ENCODE measurements at regions not wholly inside any gene's neighbourhood (a gene's known extent, or its start where the extent isn't known, plus 50 kb on each side); places are given as distances from the start of the nearest gene placed in this dataset.

GRCh38 chr4:185958094-185958747 lies 110.7 kb upstream of the TLR3 start:
- DNase-seq: no peak
- in situ Hi-C loops (cut with MboI; ENCODE audit: low pct_unique_long_range_greater_than_20kb, low sequenced_read_pairs): no loop called here

DNA sequence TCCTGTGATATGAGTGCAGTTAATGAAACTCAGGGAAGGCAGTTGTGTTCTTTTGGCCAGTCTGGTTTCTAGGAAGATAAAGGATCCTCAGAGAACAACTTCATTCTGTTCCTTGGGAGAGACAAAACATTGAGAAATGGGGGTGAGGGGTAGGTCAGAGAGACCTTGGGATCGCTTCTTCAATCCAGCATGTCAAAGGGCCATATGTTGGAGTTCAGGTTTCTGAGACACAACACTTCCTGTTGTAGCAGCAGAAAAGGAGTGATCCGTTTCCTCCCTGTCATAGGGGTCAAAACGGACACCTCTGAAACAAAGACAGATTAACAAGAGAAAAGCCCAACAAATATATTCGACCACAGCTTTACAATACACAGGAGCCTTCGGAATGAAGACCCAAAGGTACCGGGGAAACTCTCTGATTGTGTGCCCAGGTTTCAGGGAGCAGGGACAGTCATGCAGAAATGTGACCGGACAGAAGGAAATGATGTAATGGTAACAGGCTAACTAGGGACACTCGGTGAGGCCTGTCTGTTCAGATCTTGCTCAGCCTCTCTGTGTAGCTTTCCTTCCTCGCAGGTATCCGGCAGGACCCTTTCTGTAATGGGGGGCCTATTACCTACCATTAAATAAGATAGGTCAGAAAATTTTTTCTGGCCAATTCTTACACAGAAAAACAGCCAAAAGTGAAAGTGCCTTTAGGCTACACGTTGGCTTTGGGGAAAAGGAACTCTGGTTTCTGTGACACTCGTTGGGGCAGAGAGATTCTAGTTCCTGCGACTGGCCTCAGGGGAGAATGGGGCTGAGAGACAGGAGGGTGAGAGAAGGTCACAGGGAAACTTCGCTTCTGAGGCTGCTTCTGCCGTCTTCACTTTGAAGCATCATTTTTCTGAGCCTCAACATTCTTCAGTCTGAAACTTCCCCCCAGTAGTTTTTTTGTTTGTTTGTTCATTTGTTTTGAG lies 103.3 kb upstream of the TLR3 start:
- in situ Hi-C loops (cut with MboI; ENCODE audit: low pct_unique_long_range_greater_than_20kb, low sequenced_read_pairs): no loop called here
- peak; percentile 2 for DNase-seq

- DNase-seq: no peak
- in situ Hi-C loops (cut with MboI; ENCODE audit: low pct_unique_long_range_greater_than_20kb, low sequenced_read_pairs): no loop called here
Observed at GRCh38 chr4:185966549-185966948, 102.4 kb upstream of the TLR3 start.

- in situ Hi-C loops (cut with MboI; ENCODE audit: low pct_unique_long_range_greater_than_20kb, low sequenced_read_pairs): no loop called here
- no peak for DNase-seq
Observed at GRCh38 chr4:185966997-185967775, 101.8 kb upstream of the TLR3 start.

DNA sequence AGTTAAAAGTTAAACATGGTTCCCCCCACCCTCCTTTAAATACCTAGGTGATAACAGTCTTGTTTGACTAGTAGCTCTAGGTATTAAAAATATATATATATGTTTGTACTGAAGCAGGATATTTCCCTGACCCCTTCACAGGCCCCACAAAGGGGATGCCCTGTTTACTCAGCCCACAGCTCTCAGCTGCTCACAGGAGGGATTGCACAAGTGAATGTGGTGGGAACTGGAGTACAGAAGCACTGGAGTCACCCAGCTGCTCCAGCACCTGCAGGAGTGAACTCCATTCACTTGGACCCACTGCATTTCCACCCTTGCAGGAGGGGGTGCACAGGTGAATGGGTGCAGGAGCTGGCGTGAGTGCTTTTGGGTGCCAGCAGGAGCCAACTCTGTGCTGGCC lies 99.3 kb upstream of the TLR3 start:
- in situ Hi-C loops (cut with MboI; ENCODE audit: low pct_unique_long_range_greater_than_20kb, low sequenced_read_pairs): no loop called here

DNA sequence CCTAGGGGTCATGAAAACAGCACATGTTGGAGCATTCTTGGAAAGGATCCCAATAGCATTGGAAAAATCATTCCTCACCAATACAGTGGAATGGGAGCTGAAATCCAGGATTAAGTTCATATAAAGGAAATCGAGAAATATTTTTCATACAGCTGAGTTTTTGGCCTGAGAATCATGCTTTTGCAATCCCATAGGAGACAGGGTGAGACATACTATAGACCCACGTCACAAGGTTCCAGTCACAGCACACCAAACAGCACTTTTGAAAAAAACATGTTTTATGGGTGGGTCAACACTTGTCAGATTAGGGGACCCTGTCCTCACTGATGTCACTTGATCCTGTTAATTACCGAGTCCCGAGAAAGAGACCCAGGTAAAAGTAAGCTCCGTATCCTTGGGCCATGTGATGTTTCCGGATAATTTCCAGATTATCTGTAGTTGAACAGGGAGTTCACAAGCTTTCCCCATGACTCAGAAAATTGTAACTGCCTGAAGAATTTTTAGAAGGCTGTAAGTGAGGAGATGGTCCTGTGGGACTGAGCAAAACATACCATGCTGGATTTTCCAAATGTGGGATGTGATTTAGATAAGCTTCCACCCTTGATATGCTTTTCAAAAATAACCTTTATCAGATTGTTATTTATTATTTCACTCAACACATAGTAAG lies 80.9 kb upstream of the TLR3 start:
- in situ Hi-C loops (cut with MboI; ENCODE audit: low pct_unique_long_range_greater_than_20kb, low sequenced_read_pairs): no loop called here
- DNase-seq: no peak

More for the DNA sequence above, 99.3 kb upstream of the TLR3 start:
- DNase-seq: no peak

DNA sequence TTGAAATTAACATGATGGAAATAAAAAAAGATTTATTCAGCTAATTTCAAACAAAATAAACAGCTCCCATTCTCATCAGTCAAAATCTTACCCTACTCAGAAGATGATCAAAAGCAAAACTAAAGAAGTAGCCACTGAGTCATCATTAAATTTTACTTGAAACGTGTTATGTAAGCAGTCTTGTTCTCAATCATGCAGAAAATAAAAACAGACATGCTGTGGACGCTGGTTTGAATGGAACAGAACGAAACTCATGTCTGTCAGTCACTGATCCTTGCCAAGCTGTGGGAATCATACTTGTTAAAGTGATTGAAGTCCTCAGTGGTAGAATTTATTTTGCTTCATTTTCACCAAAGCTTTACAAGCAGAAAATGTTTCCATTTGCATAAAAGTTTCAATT lies 77.2 kb upstream of the TLR3 start:
- in situ Hi-C loops (cut with MboI; ENCODE audit: low pct_unique_long_range_greater_than_20kb, low sequenced_read_pairs): no loop called here
- no peak for DNase-seq

DNA sequence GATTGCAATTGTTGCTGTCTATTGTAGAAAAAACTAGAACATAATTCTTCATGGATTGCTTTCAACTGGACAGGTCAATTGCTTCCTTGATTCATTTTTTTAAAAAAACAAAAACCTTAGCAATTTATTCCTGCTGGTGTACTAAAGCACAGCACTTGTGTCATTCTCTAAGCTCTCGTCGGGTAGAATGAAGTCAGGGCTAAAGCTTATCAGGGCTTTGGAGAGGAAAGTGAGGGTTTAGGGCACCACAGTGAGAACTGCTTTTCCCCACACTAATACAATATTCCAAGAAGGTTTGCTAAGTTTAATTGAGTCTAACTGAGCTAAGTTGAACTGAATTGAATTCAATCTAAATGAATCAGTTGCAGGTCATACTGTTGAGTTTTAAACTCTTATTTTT lies 76.4 kb upstream of the TLR3 start:
- in situ Hi-C loops (cut with MboI; ENCODE audit: low pct_unique_long_range_greater_than_20kb, low sequenced_read_pairs): no loop called here
- no peak for DNase-seq

DNA sequence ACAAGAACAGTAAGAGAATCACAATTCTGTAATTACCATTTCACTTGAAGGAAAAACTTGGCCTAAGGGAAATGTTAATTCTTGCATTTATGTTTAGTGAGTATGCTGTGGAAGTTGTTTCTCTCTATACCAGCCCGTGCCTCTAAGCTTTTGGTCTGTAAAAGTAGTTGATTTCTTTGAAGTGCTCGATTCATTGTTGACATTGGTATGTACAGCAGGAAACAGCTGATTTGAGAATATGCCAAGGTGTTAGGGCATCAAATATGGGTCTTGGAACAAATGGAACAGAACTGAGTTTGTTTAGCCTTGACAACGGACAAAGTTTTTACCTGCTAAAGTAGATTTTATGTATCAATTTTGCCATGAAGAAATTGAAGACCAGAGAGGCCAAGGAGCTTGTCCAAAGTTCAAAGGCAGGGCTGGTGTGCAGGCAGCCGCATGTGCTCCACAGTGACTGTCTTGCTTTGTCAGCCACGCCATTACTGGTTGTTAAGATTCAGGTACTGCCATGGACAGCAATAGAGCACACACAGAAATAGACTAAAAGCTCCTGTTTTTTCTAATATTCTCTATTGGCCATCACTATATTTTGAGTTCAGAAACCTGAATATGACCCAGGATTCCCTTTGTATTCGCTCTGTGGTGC lies 75.5 kb upstream of the TLR3 start:
- no peak for DNase-seq
- in situ Hi-C loops (cut with MboI; ENCODE audit: low pct_unique_long_range_greater_than_20kb, low sequenced_read_pairs): no loop called here

DNA sequence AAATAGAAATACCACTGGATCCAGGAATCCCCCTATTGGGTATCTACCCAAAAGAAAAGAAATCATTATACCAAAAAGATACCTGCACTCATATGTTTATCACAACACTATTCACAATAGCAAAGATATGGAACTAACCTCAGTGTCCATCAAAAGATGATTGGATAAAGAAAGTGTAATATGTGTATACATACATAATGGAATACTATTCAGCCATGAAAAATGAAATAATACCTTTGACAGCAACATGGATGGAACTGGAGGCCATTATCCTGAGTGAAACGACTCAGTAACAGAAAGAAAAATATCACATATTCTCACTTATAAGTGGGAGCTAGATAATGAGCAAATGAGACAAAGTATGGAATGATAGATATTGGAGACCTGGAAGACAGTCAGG lies 74.2 kb upstream of the TLR3 start:
- in situ Hi-C loops (cut with MboI; ENCODE audit: low pct_unique_long_range_greater_than_20kb, low sequenced_read_pairs): no loop called here
- no peak for DNase-seq

GRCh38 chr4:185995665-185996064 lies 73.3 kb upstream of the TLR3 start:
- in situ Hi-C loops (cut with MboI; ENCODE audit: low pct_unique_long_range_greater_than_20kb, low sequenced_read_pairs): no loop called here
- DNase-seq: no peak

- in situ Hi-C loops (cut with MboI; ENCODE audit: low pct_unique_long_range_greater_than_20kb, low sequenced_read_pairs): no loop called here
- DNase-seq: no peak
Observed at GRCh38 chr4:185997296-185997695, 71.7 kb upstream of the TLR3 start.

GRCh38 chr4:185998791-185999190 lies 70.2 kb upstream of the TLR3 start:
- in situ Hi-C loops (cut with MboI; ENCODE audit: low pct_unique_long_range_greater_than_20kb, low sequenced_read_pairs): no loop called here
- DNase-seq: no peak

GRCh38 chr4:185999207-185999606 lies 69.7 kb upstream of the TLR3 start:
- no peak for DNase-seq
- in situ Hi-C loops (cut with MboI; ENCODE audit: low pct_unique_long_range_greater_than_20kb, low sequenced_read_pairs): no loop called here

GRCh38 chr4:186002853-186003252 lies 66.1 kb upstream of the TLR3 start:
- no peak for DNase-seq
- in situ Hi-C loops (cut with MboI; ENCODE audit: low pct_unique_long_range_greater_than_20kb, low sequenced_read_pairs): no loop called here

DNA sequence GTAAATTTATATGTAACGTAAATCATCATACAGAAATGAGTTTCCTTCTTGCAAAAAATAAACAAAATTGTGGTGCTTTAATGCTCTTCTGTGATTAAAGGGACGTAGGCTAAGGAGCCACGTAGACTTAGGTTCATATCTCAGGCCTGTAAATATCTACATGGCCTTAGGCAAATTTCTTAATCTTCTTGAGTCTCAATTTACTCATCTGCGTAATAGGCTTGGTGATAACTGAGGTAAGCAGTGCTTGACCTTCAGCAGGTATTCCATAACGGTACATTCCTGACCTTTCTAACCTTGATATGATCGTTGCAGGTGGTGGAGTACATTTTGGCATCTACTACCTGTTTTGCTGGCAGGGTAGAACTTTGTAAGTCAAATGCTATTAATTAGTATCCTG lies 65.2 kb upstream of the TLR3 start:
- in situ Hi-C loops (cut with MboI; ENCODE audit: low pct_unique_long_range_greater_than_20kb, low sequenced_read_pairs): no loop called here

GRCh38 chr4:186008057-186008456 lies 60.9 kb upstream of the TLR3 start:
- in situ Hi-C loops (cut with MboI; ENCODE audit: low pct_unique_long_range_greater_than_20kb, low sequenced_read_pairs): no loop called here
- no peak for DNase-seq

More for the DNA sequence above, 65.2 kb upstream of the TLR3 start:
- no peak for DNase-seq

DNA sequence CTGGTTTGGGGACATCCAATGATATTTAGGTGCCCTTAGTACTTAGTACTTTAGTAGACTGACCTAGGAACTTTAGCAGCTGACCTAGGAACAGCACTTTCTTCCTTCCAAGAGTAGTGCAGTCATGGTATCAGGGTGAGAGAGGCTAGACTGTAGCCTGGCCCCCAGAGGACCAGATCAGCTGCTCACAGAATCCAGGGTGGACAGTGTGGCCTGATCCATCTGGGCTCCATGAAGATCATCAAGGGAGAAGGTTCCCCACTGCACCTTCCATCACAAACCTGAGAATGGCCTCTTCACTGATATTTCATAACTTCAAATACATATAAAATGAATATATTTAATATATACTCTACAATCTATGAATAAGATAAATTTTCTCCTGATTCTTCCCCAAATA lies 59.0 kb upstream of the TLR3 start:
- no peak for DNase-seq
- in situ Hi-C loops (cut with MboI; ENCODE audit: low pct_unique_long_range_greater_than_20kb, low sequenced_read_pairs): no loop called here

GRCh38 chr4:186010821-186011220 lies 58.1 kb upstream of the TLR3 start:
- DNase-seq: no peak
- in situ Hi-C loops (cut with MboI; ENCODE audit: low pct_unique_long_range_greater_than_20kb, low sequenced_read_pairs): no loop called here

Data from KBM-7 (cell line).